GM21515 (cell line): ENCODE measurements at regions not wholly inside any gene's neighbourhood (a gene's known extent, or its start where the extent isn't known, plus 50 kb on each side); places are given as distances from the start of the nearest gene placed in this dataset.
"Not testable (repeated sequence)": the region's sequence is repeated elsewhere in the genome, so short reads cannot be mapped to it uniquely, and the experiment has no call there.

Source experiments
- ATAC-seq: cut with Tn5 transposase; IDR thresholded peaks from one replicate; pipeline ENCODE4 v1.9.1; 2021; ENCODE audit not compliant: unreplicated experiment

GRCh38 chr17:26936645-26937044 is 357.3 kb upstream of the WSB1 start:
- not testable (repeated sequence) for ATAC-seq

- not testable (repeated sequence) for ATAC-seq
Measured at GRCh38 chr17:26937750-26938322, 356.1 kb upstream of the WSB1 start.

GRCh38 chr17:26939755-26940154 is 354.2 kb upstream of the WSB1 start:
- ATAC-seq = not testable (repeated sequence)

- ATAC-seq = not testable (repeated sequence)
Measured at GRCh38 chr17:26940587-26940986, 353.3 kb upstream of the WSB1 start.

- no peak for ATAC-seq
Measured at GRCh38 chr17:26962255-26963162, 331.4 kb upstream of the WSB1 start.

GRCh38 chr17:26963163-26963503 is 330.8 kb upstream of the WSB1 start:
- ATAC-seq = no peak

GRCh38 chr17:26965898-26966624 is 327.9 kb upstream of the WSB1 start:
- not testable (repeated sequence) for ATAC-seq

GRCh38 chr17:26966625-26967179 is 327.2 kb upstream of the WSB1 start:
- not testable (repeated sequence) for ATAC-seq

- ATAC-seq = not testable (repeated sequence)
Measured at GRCh38 chr17:26981845-26982425, 312.0 kb upstream of the WSB1 start.

- ATAC-seq = not testable (repeated sequence)
Measured at GRCh38 chr17:26982563-26982962, 311.4 kb upstream of the WSB1 start.

- not testable (repeated sequence) for ATAC-seq
Measured at GRCh38 chr17:26987851-26988250, 306.1 kb upstream of the WSB1 start.

- ATAC-seq = not testable (repeated sequence)
Measured at GRCh38 chr17:26994648-26995047, 299.3 kb upstream of the WSB1 start.

GRCh38 chr17:26996146-26996916 is 297.6 kb upstream of the WSB1 start:
- not testable (repeated sequence) for ATAC-seq

- not testable (repeated sequence) for ATAC-seq
Measured at GRCh38 chr17:27007734-27008531, 286.0 kb upstream of the WSB1 start.

- ATAC-seq = no peak
Measured at GRCh38 chr17:27009087-27009486, 284.8 kb upstream of the WSB1 start.

- not testable (repeated sequence) for ATAC-seq
Measured at GRCh38 chr17:27010138-27010537, 283.8 kb upstream of the WSB1 start.

GRCh38 chr17:27030552-27030951 is 263.4 kb upstream of the WSB1 start:
- not testable (repeated sequence) for ATAC-seq

GRCh38 chr17:27038676-27039075 is 255.2 kb upstream of the WSB1 start:
- ATAC-seq = no peak

- ATAC-seq = not testable (repeated sequence)
Measured at GRCh38 chr17:27045039-27045438, 248.9 kb upstream of the WSB1 start.
